ENCODE measurements at regions not wholly inside any gene's neighbourhood (a gene's known extent, or its start where the extent isn't known, plus 50 kb on each side); places are given as distances from the start of the nearest gene placed in this dataset.

- DNase-seq (ENCODE audit: low read depth) = no peak
These were observed 231.9 kb upstream of the MMADHC start for GRCh38 chr2:149819356-149819957.

GRCh38 chr2:149816756-149817551, 229.4 kb upstream of the MMADHC start:
- no peak for DNase-seq (ENCODE audit: low read depth)

GRCh38 chr2:149815941-149816340, 228.4 kb upstream of the MMADHC start:
- DNase-seq (ENCODE audit: low read depth) = no peak

GRCh38 chr2:149814901-149815300, 227.3 kb upstream of the MMADHC start:
- no peak for DNase-seq (ENCODE audit: low read depth)

- no peak for DNase-seq (ENCODE audit: low read depth)
These were observed 226.5 kb upstream of the MMADHC start for GRCh38 chr2:149814049-149814448.

GRCh38 chr2:149808556-149808955, 221.0 kb upstream of the MMADHC start:
- no peak for DNase-seq (ENCODE audit: low read depth)

GRCh38 chr2:149806651-149807050, 219.1 kb upstream of the MMADHC start:
- no peak for DNase-seq (ENCODE audit: low read depth)

- DNase-seq (ENCODE audit: low read depth) = no peak
These were observed 213.3 kb upstream of the MMADHC start for GRCh38 chr2:149800624-149801542.

GRCh38 chr2:149799013-149799705, 211.6 kb upstream of the MMADHC start:
- DNase-seq (ENCODE audit: low read depth) = no peak

GRCh38 chr2:149797030-149797429, 209.5 kb upstream of the MMADHC start:
- no peak for DNase-seq (ENCODE audit: low read depth)

GRCh38 chr2:149789549-149789948, 202.0 kb upstream of the MMADHC start:
- DNase-seq (ENCODE audit: low read depth) = no peak

- no peak for DNase-seq (ENCODE audit: low read depth)
These were observed 199.6 kb upstream of the MMADHC start for GRCh38 chr2:149787206-149787605.

GRCh38 chr2:149783284-149783683, 195.7 kb upstream of the MMADHC start:
- DNase-seq (ENCODE audit: low read depth) = no peak

- no peak for DNase-seq (ENCODE audit: low read depth)
These were observed 195.0 kb upstream of the MMADHC start for GRCh38 chr2:149782572-149782971.

- no peak for DNase-seq (ENCODE audit: low read depth)
These were observed 193.8 kb upstream of the MMADHC start for GRCh38 chr2:149781263-149781808.

GRCh38 chr2:149773006-149773405, 185.4 kb upstream of the MMADHC start:
- DNase-seq (ENCODE audit: low read depth) = no peak

GRCh38 chr2:149768320-149768799, 180.8 kb upstream of the MMADHC start:
- DNase-seq (ENCODE audit: low read depth) = no peak

- peak; percentile 18 for DNase-seq (ENCODE audit: low read depth)
These were observed 180.0 kb upstream of the MMADHC start for GRCh38 chr2:149767516-149767974.

GRCh38 chr2:149766339-149766738, 178.8 kb upstream of the MMADHC start:
- DNase-seq (ENCODE audit: low read depth) = no peak

GRCh38 chr2:149765636-149766035, 178.1 kb upstream of the MMADHC start:
- DNase-seq (ENCODE audit: low read depth) = no peak

- DNase-seq (ENCODE audit: low read depth) = no peak
These were observed 177.4 kb upstream of the MMADHC start for GRCh38 chr2:149765003-149765402.

Data from HT1080 (cell line).